ENCODE measurements at regions not wholly inside any gene's neighbourhood (a gene's known extent, or its start where the extent isn't known, plus 50 kb on each side); places are given as distances from the start of the nearest gene placed in this dataset.
A peak's percentile ranks its signal among the peaks of the same experiment; 100 is the strongest.

- DNase-seq, result no peak
- WGBS, 2 donors, result 26 to 41% methylated on average over 6 of the region's 6 CpGs
These were observed 152.5 kb upstream of the SPRY1 start for GRCh38 chr4:123244137-123244536.

GRCh38 chr4:123246085-123246484 is 150.5 kb upstream of the SPRY1 start:
- WGBS, 2 donors, result 24 to 44% methylated on average over 4 of the region's 4 CpGs
- Histone ChIP-seq H3K9me3 (no peaks in the 10 kb centered on the region), H3K27me3 (no peaks in the 10 kb centered on the region), H3K36me3 (no peaks in the 10 kb centered on the region), H3K4me1 (peaks cover 12 to 76% (median 34%) of the 10 kb centered on the region in 3 donors), H3K4me3 (no peak overlapping the region), H3K27ac (peak overlapping the region; percentile 4 to 60 (median 52))
- no peak for TF ChIP-seq POLR2A (IDR thresholded peaks at IDR 0.05)
- TF ChIP-seq CTCF (IDR thresholded peaks at IDR 0.05), result no peak
- DNase-seq, result no peak
- intact Hi-C loops (cut with DNase I), result no loop called here

More at GRCh38 chr4:123244137-123244536, 152.5 kb upstream of the SPRY1 start:
- H3K27me3 ChIP-seq, result no peaks in the 10 kb centered on the region
- intact Hi-C loops (cut with DNase I), result no loop called here
- no peak overlapping the region for H3K4me3 ChIP-seq
- H3K36me3 ChIP-seq, result no peaks in the 10 kb centered on the region
- TF ChIP-seq CTCF (IDR thresholded peaks at IDR 0.05) (peak in 2 of 6 experiments; percentile 7 to 23), POLR2A (IDR thresholded peaks at IDR 0.05) (no peak)
- peaks cover 12 to 57% (median 18%) of the 10 kb centered on the region in 3 donors for H3K4me1 ChIP-seq
- H3K9me3 ChIP-seq, result no peaks in the 10 kb centered on the region
- H3K27ac ChIP-seq, result peak overlapping the region in 2 of 4 donors; percentile 53 to 60

- WGBS, 2 donors, result 24 to 44% methylated on average over 1 of the region's 1 CpG
- no peak for TF ChIP-seq CTCF (IDR thresholded peaks at IDR 0.05)
- no peak for TF ChIP-seq POLR2A (IDR thresholded peaks at IDR 0.05)
- Histone ChIP-seq H3K4me1 (peaks cover 12 to 82% (median 34%) of the 10 kb centered on the region in 3 donors), H3K27ac (peak overlapping the region in 2 of 4 donors; percentile 53 to 68), H3K9me3 (no peaks in the 10 kb centered on the region), H3K4me3 (no peak overlapping the region), H3K27me3 (no peaks in the 10 kb centered on the region), H3K36me3 (no peaks in the 10 kb centered on the region)
- intact Hi-C loops (cut with DNase I), result no loop called here
- no peak for DNase-seq
These were observed 148.4 kb upstream of the SPRY1 start for GRCh38 chr4:123248085-123248659.

GRCh38 chr4:123249821-123250220 is 146.8 kb upstream of the SPRY1 start:
- WGBS, 2 donors, result 24 to 52% methylated on average over 1 of the region's 1 CpG
- Histone ChIP-seq H3K4me1 (peaks cover 8 to 68% (median 27%) of the 10 kb centered on the region in 3 donors), H3K27me3 (no peaks in the 10 kb centered on the region), H3K4me3 (no peak overlapping the region), H3K27ac (peak overlapping the region; percentile 35 to 76 (median 62)), H3K9me3 (no peaks in the 10 kb centered on the region), H3K36me3 (no peaks in the 10 kb centered on the region)
- intact Hi-C loops (cut with DNase I), result no loop called here
- DNase-seq, result no peak
- TF ChIP-seq POLR2A (IDR thresholded peaks at IDR 0.05) (no peak), CTCF (IDR thresholded peaks at IDR 0.05) (no peak)

GRCh38 chr4:123250843-123251242 is 145.8 kb upstream of the SPRY1 start:
- H3K27me3 ChIP-seq, result no peaks in the 10 kb centered on the region
- peaks cover 5 to 58% (median 25%) of the 10 kb centered on the region in 3 donors for H3K4me1 ChIP-seq
- H3K36me3 ChIP-seq, result no peaks in the 10 kb centered on the region
- intact Hi-C loops (cut with DNase I), result no loop called here
- TF ChIP-seq CTCF (IDR thresholded peaks at IDR 0.05) (no peak), POLR2A (IDR thresholded peaks at IDR 0.05) (no peak)
- no peak overlapping the region for H3K4me3 ChIP-seq
- DNase-seq, result no peak
- peak overlapping the region in 3 of 4 donors; percentile 32 to 76 (median 68) for H3K27ac ChIP-seq
- H3K9me3 ChIP-seq, result no peaks in the 10 kb centered on the region
